ENCODE measurements at regions not wholly inside any gene's neighbourhood (a gene's known extent, or its start where the extent isn't known, plus 50 kb on each side); places are given as distances from the start of the nearest gene placed in this dataset.

GRCh38 chr7:70937424-70937823, 194.5 kb upstream of the GALNT17 start:
- POLR2A ChIA-PET: no interaction called here
- Histone ChIP-seq H3K9me3 (ENCODE audit: control insufficient read depth, insufficient read depth, low read length) (peaks cover 52% of the 10 kb centered on the region), H3K4me3 (ENCODE audit: low read depth, low read length) (no peak overlapping the region), H3K27ac (ENCODE audit: low read depth, low read length) (no peak overlapping the region), H3K27me3 (ENCODE audit: control insufficient read depth, insufficient read depth, low read length) (no peaks in the 10 kb centered on the region)
- CTCF ChIA-PET: no interaction called here
- no peak for DNase-seq (ENCODE audit: low read depth, low spot score)
- TF ChIP-seq CTCF (IDR thresholded peaks at IDR 0.05; ENCODE audit: low read depth, low read length): no peak

GRCh38 chr7:70940597-70940996, 191.3 kb upstream of the GALNT17 start:
- Histone ChIP-seq H3K27me3 (ENCODE audit: control insufficient read depth, insufficient read depth, low read length) (no peaks in the 10 kb centered on the region), H3K27ac (ENCODE audit: low read depth, low read length) (no peak overlapping the region), H3K9me3 (ENCODE audit: control insufficient read depth, insufficient read depth, low read length) (peaks cover 49% of the 10 kb centered on the region), H3K4me3 (ENCODE audit: low read depth, low read length) (no peak overlapping the region)
- no peak for DNase-seq (ENCODE audit: low read depth, low spot score)
- ChIA-PET CTCF (no interaction called here), POLR2A (no interaction called here)
- no peak for TF ChIP-seq CTCF (IDR thresholded peaks at IDR 0.05; ENCODE audit: low read depth, low read length)

GRCh38 chr7:70942791-70943190, 189.2 kb upstream of the GALNT17 start:
- no peak for TF ChIP-seq CTCF (IDR thresholded peaks at IDR 0.05; ENCODE audit: low read depth, low read length)

GRCh38 chr7:70944516-70944915, 187.4 kb upstream of the GALNT17 start:
- H3K9me3 ChIP-seq (ENCODE audit: control insufficient read depth, insufficient read depth, low read length): peaks cover 35% of the 10 kb centered on the region
- ChIA-PET CTCF (no interaction called here), POLR2A (no interaction called here)
- H3K27ac ChIP-seq (ENCODE audit: low read depth, low read length): no peak overlapping the region
- no peaks in the 10 kb centered on the region for H3K27me3 ChIP-seq (ENCODE audit: control insufficient read depth, insufficient read depth, low read length)
- no peak overlapping the region for H3K4me3 ChIP-seq (ENCODE audit: low read depth, low read length)
- no peak for TF ChIP-seq CTCF (IDR thresholded peaks at IDR 0.05; ENCODE audit: low read depth, low read length)
- no peak for DNase-seq (ENCODE audit: low read depth, low spot score)

More at GRCh38 chr7:70942791-70943190, 189.2 kb upstream of the GALNT17 start:
- ChIA-PET POLR2A (no interaction called here), CTCF (no interaction called here)
- H3K27ac ChIP-seq (ENCODE audit: low read depth, low read length): no peak overlapping the region
- no peaks in the 10 kb centered on the region for H3K27me3 ChIP-seq (ENCODE audit: control insufficient read depth, insufficient read depth, low read length)
- peaks cover 44% of the 10 kb centered on the region for H3K9me3 ChIP-seq (ENCODE audit: control insufficient read depth, insufficient read depth, low read length)
- no peak for DNase-seq (ENCODE audit: low read depth, low spot score)
- H3K4me3 ChIP-seq (ENCODE audit: low read depth, low read length): no peak overlapping the region

DNA sequence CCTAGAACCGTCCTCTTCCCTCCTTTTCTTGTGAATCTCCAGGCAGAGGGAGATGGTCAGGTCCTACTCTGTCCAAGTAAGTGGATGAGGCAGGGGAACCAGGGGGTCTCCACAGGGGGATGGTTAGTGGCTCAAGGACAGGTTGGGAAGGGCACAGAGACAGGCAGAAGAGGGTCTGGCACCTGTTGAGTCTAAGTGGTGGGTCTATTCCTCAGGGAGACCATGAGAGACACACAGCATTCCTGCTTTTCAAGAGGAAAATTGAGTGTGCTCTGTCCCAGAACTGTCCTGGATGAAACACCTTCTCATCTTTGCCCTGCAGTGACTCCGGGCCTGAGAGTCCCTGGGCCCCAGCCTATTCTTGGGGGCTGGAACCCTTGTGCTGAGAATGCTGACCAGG, 184.8 kb upstream of the GALNT17 start:
- no peak for DNase-seq (ENCODE audit: low read depth, low spot score)
- Histone ChIP-seq H3K4me3 (ENCODE audit: low read depth, low read length) (no peak overlapping the region), H3K9me3 (ENCODE audit: control insufficient read depth, insufficient read depth, low read length) (peaks cover 39% of the 10 kb centered on the region), H3K27me3 (ENCODE audit: control insufficient read depth, insufficient read depth, low read length) (no peaks in the 10 kb centered on the region), H3K27ac (ENCODE audit: low read depth, low read length) (no peak overlapping the region)
- TF ChIP-seq CTCF (IDR thresholded peaks at IDR 0.05; ENCODE audit: low read depth, low read length): no peak
- ChIA-PET CTCF (no interaction called here), POLR2A (no interaction called here)
